ENCODE measurements at regions not wholly inside any gene's neighbourhood (a gene's known extent, or its start where the extent isn't known, plus 50 kb on each side); places are given as distances from the start of the nearest gene placed in this dataset.

DNA sequence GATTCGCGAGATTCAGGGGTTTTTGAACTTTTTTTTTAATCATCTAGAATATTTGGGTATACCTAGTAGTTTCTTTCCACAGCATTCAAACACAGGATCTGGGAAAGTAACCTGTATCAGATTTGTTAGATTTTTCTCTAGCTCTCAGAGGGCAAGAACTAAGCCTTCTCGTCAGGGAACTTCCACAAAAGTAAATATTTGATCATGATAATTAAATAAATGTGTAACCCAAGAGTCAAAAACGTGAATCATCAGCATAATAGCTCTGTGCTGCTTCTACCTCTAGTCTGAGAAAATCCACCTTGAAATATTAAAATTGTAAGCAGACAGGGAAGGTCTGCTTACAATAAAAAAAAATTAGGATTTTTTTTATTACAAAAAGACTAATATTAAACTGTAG is 225.7 kb upstream of the SPOPL start:
- no peaks in the 10 kb centered on the region for H3K79me1 ChIP-seq (ENCODE audit: low read depth, low read length)
- H4K8ac ChIP-seq (ENCODE audit: low read depth, low read length) = no peak overlapping the region
- H4K91ac ChIP-seq (ENCODE audit: low read depth, low read length, poor library complexity) = no peak overlapping the region
- no peaks in the 10 kb centered on the region for H3K27me3 ChIP-seq (ENCODE audit: control insufficient read depth in 3 of 3, insufficient read depth in 3 of 3, low read depth in 1 of 3, low read length in 3 of 3)
- H2BK120ac ChIP-seq (ENCODE audit: low read depth, low read length) = no peak overlapping the region
- H3K27ac ChIP-seq (replicated peaks; ENCODE audit: low read length) = no peak overlapping the region
- no peak overlapping the region for H3K4me2 ChIP-seq (ENCODE audit: insufficient read depth, low read length, poor library complexity, severe bottlenecking)
- no peak overlapping the region for H3K14ac ChIP-seq (ENCODE audit: low read length)
- no peak overlapping the region for H3K4ac ChIP-seq (ENCODE audit: low read length)
- H3K9me3 ChIP-seq (replicated peaks in 1 of 2; ENCODE audit: control insufficient read depth in 2 of 2, insufficient read depth in 1 of 2, low read depth in 1 of 2, low read length in 2 of 2) = no peaks in the 10 kb centered on the region
- no peak overlapping the region for H3K4me3 ChIP-seq (ENCODE audit: low read length in 2 of 2)
- WGBS, 2 donors (ENCODE audit: extremely low coverage in 2 of 2, insufficient read length in 2 of 2, insufficient replicate concordance in 1 of 2) = no CpG with 5 or more reads among the region's 4 CpGs
- no peak overlapping the region for H2AFZ ChIP-seq (ENCODE audit: low read length)
- no peak overlapping the region for H2AK5ac ChIP-seq (ENCODE audit: low read depth, low read length)
- H3K9ac ChIP-seq (ENCODE audit: low read depth, low read length, poor library complexity) = no peak overlapping the region
- H3K18ac ChIP-seq (ENCODE audit: low read length) = no peak overlapping the region
- H2BK15ac ChIP-seq (ENCODE audit: low read length) = no peak overlapping the region
- H3K36me3 ChIP-seq (replicated peaks in 1 of 2; ENCODE audit: control insufficient read depth in 2 of 2, insufficient read depth in 2 of 2, low read length in 2 of 2) = no peaks in the 10 kb centered on the region
- no peak for DNase-seq (ENCODE audit: low spot score)
- no peak overlapping the region for H2BK12ac ChIP-seq (ENCODE audit: low read length)
- no peak overlapping the region for H3K23ac ChIP-seq (ENCODE audit: low read depth, low read length, poor library complexity)
- H3K4me1 ChIP-seq (ENCODE audit: control insufficient read depth in 2 of 2, insufficient read depth in 1 of 2, low read depth in 1 of 2, low read length in 2 of 2) = peaks cover 3 to 5% of the 10 kb centered on the region in 2 donors
- no peak overlapping the region for H2BK5ac ChIP-seq (ENCODE audit: low read length)

DNA sequence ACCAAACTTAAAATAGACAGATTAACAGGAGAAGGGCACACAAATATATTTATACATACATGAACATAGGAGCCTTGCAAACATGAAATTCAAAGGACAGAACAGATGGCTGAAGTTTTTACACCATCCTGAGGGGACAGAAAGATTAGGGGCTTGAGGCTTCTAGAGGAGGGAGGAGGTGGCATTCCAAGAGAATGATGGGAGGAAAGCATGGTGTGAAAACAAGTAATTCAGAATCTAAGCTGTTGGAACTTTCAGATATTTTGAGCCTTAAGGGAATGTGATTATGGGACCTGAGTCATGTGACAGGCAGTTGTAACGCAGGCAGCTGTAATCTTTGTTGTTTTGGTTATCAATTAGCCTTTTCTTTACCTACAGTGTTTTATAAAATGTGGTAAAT is 225.2 kb upstream of the SPOPL start:
- no peak overlapping the region for H2BK120ac ChIP-seq (ENCODE audit: low read depth, low read length)
- H2BK12ac ChIP-seq (ENCODE audit: low read length) = no peak overlapping the region
- H3K4ac ChIP-seq (ENCODE audit: low read length) = no peak overlapping the region
- no peak overlapping the region for H4K8ac ChIP-seq (ENCODE audit: low read depth, low read length)
- H3K4me3 ChIP-seq (ENCODE audit: low read length in 2 of 2) = no peak overlapping the region
- H3K9ac ChIP-seq (ENCODE audit: low read depth, low read length, poor library complexity) = no peak overlapping the region
- no peaks in the 10 kb centered on the region for H3K36me3 ChIP-seq (replicated peaks in 1 of 2; ENCODE audit: control insufficient read depth in 2 of 2, insufficient read depth in 2 of 2, low read length in 2 of 2)
- no peak overlapping the region for H3K14ac ChIP-seq (ENCODE audit: low read length)
- no peak overlapping the region for H3K23ac ChIP-seq (ENCODE audit: low read depth, low read length, poor library complexity)
- H2AFZ ChIP-seq (ENCODE audit: low read length) = peak overlapping the region; percentile 71
- H3K4me2 ChIP-seq (ENCODE audit: insufficient read depth, low read length, poor library complexity, severe bottlenecking) = no peak overlapping the region
- H3K18ac ChIP-seq (ENCODE audit: low read length) = no peak overlapping the region
- no peaks in the 10 kb centered on the region for H3K27me3 ChIP-seq (ENCODE audit: control insufficient read depth in 3 of 3, insufficient read depth in 3 of 3, low read depth in 1 of 3, low read length in 3 of 3)
- no peak overlapping the region for H3K27ac ChIP-seq (replicated peaks; ENCODE audit: low read length)
- peaks cover 3 to 5% of the 10 kb centered on the region in 2 donors for H3K4me1 ChIP-seq (ENCODE audit: control insufficient read depth in 2 of 2, insufficient read depth in 1 of 2, low read depth in 1 of 2, low read length in 2 of 2)
- no peak overlapping the region for H2AK5ac ChIP-seq (ENCODE audit: low read depth, low read length)
- WGBS, 2 donors (ENCODE audit: extremely low coverage in 2 of 2, insufficient read length in 2 of 2, insufficient replicate concordance in 1 of 2) = no CpG with 5 or more reads among the region's 1 CpG
- H3K9me3 ChIP-seq (replicated peaks in 1 of 2; ENCODE audit: control insufficient read depth in 2 of 2, insufficient read depth in 1 of 2, low read depth in 1 of 2, low read length in 2 of 2) = no peaks in the 10 kb centered on the region
- H2BK15ac ChIP-seq (ENCODE audit: low read length) = no peak overlapping the region
- no peak overlapping the region for H4K91ac ChIP-seq (ENCODE audit: low read depth, low read length, poor library complexity)
- DNase-seq (ENCODE audit: low spot score) = no peak
- H2BK5ac ChIP-seq (ENCODE audit: low read length) = no peak overlapping the region
- H3K79me1 ChIP-seq (ENCODE audit: low read depth, low read length) = no peaks in the 10 kb centered on the region

DNA sequence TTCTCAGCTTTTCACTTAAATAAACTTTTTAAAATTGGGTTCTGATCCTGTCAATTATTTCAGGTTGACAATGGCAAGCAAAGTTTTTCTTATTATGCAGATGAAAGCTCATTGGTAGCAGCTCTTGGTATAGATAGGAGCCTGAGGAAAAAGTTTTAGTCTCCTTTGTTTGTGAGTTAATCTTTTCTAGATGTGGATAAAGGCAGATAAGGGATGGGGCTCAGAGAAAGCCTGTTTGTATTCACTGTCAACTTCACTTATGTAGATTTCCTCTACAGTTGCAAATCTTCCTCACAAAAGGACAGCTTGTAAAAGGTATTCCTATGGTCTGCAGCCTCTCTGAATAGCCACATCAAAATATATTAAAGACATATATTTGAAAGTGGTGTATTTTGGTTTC is 224.5 kb upstream of the SPOPL start:
- DNase-seq (ENCODE audit: low spot score) = peak; percentile 14
- H3K9ac ChIP-seq (ENCODE audit: low read depth, low read length, poor library complexity) = no peak overlapping the region
- no peak overlapping the region for H3K18ac ChIP-seq (ENCODE audit: low read length)
- H3K4ac ChIP-seq (ENCODE audit: low read length) = no peak overlapping the region
- no peak overlapping the region for H2BK120ac ChIP-seq (ENCODE audit: low read depth, low read length)
- H3K36me3 ChIP-seq (replicated peaks in 1 of 2; ENCODE audit: control insufficient read depth in 2 of 2, insufficient read depth in 2 of 2, low read length in 2 of 2) = no peaks in the 10 kb centered on the region
- H2AFZ ChIP-seq (ENCODE audit: low read length) = peak overlapping the region; percentile 71
- no peak overlapping the region for H4K8ac ChIP-seq (ENCODE audit: low read depth, low read length)
- no peak overlapping the region for H2BK15ac ChIP-seq (ENCODE audit: low read length)
- H3K27ac ChIP-seq (replicated peaks; ENCODE audit: low read length) = no peak overlapping the region
- peaks cover 3 to 5% of the 10 kb centered on the region in 2 donors for H3K4me1 ChIP-seq (ENCODE audit: control insufficient read depth in 2 of 2, insufficient read depth in 1 of 2, low read depth in 1 of 2, low read length in 2 of 2)
- H3K14ac ChIP-seq (ENCODE audit: low read length) = no peak overlapping the region
- H3K4me2 ChIP-seq (ENCODE audit: insufficient read depth, low read length, poor library complexity, severe bottlenecking) = no peak overlapping the region
- no peaks in the 10 kb centered on the region for H3K79me1 ChIP-seq (ENCODE audit: low read depth, low read length)
- no peak overlapping the region for H2BK12ac ChIP-seq (ENCODE audit: low read length)
- H2AK5ac ChIP-seq (ENCODE audit: low read depth, low read length) = no peak overlapping the region
- no peaks in the 10 kb centered on the region for H3K9me3 ChIP-seq (replicated peaks in 1 of 2; ENCODE audit: control insufficient read depth in 2 of 2, insufficient read depth in 1 of 2, low read depth in 1 of 2, low read length in 2 of 2)
- no peak overlapping the region for H3K4me3 ChIP-seq (ENCODE audit: low read length in 2 of 2)
- H3K23ac ChIP-seq (ENCODE audit: low read depth, low read length, poor library complexity) = no peak overlapping the region
- H4K91ac ChIP-seq (ENCODE audit: low read depth, low read length, poor library complexity) = no peak overlapping the region
- no peak overlapping the region for H2BK5ac ChIP-seq (ENCODE audit: low read length)
- H3K27me3 ChIP-seq (ENCODE audit: control insufficient read depth in 3 of 3, insufficient read depth in 3 of 3, low read depth in 1 of 3, low read length in 3 of 3) = no peaks in the 10 kb centered on the region

DNA sequence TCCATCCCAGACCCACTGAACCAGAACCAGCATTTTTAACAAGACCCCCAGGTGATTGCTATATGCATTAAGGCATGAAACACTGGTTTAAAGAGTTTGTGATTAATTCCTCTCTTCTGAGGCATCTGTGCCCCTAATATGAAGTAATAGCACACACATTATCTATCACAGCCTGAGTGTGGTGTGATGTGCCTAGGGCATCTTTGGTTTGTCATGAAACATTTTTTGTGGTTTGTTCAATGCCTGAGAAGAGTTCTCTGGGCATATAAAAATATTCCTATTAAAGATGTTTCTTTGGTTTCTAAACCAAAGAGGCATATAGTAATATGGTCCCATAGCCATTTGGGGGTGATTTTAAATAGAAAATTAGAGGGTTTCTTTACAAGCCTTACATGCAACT is 221.7 kb upstream of the SPOPL start:
- H3K18ac ChIP-seq (ENCODE audit: low read length) = no peak overlapping the region
- H3K4ac ChIP-seq (ENCODE audit: low read length) = no peak overlapping the region
- no peak overlapping the region for H3K14ac ChIP-seq (ENCODE audit: low read length)
- H2BK5ac ChIP-seq (ENCODE audit: low read length) = no peak overlapping the region
- no peak overlapping the region for H3K4me3 ChIP-seq (ENCODE audit: low read length in 2 of 2)
- peaks cover 3 to 5% of the 10 kb centered on the region in 2 donors for H3K4me1 ChIP-seq (ENCODE audit: control insufficient read depth in 2 of 2, insufficient read depth in 1 of 2, low read depth in 1 of 2, low read length in 2 of 2)
- no peak overlapping the region for H2AFZ ChIP-seq (ENCODE audit: low read length)
- no peak overlapping the region for H2BK15ac ChIP-seq (ENCODE audit: low read length)
- H3K79me1 ChIP-seq (ENCODE audit: low read depth, low read length) = no peaks in the 10 kb centered on the region
- no peaks in the 10 kb centered on the region for H3K9me3 ChIP-seq (replicated peaks in 1 of 2; ENCODE audit: control insufficient read depth in 2 of 2, insufficient read depth in 1 of 2, low read depth in 1 of 2, low read length in 2 of 2)
- H3K23ac ChIP-seq (ENCODE audit: low read depth, low read length, poor library complexity) = no peak overlapping the region
- no peak overlapping the region for H4K8ac ChIP-seq (ENCODE audit: low read depth, low read length)
- H2BK120ac ChIP-seq (ENCODE audit: low read depth, low read length) = no peak overlapping the region
- no peak overlapping the region for H4K91ac ChIP-seq (ENCODE audit: low read depth, low read length, poor library complexity)
- H2BK12ac ChIP-seq (ENCODE audit: low read length) = no peak overlapping the region
- no peaks in the 10 kb centered on the region for H3K27me3 ChIP-seq (ENCODE audit: control insufficient read depth in 3 of 3, insufficient read depth in 3 of 3, low read depth in 1 of 3, low read length in 3 of 3)
- no peaks in the 10 kb centered on the region for H3K36me3 ChIP-seq (replicated peaks in 1 of 2; ENCODE audit: control insufficient read depth in 2 of 2, insufficient read depth in 2 of 2, low read length in 2 of 2)
- no peak overlapping the region for H3K27ac ChIP-seq (replicated peaks; ENCODE audit: low read length)
- H3K4me2 ChIP-seq (ENCODE audit: insufficient read depth, low read length, poor library complexity, severe bottlenecking) = no peak overlapping the region
- no peak overlapping the region for H2AK5ac ChIP-seq (ENCODE audit: low read depth, low read length)
- H3K9ac ChIP-seq (ENCODE audit: low read depth, low read length, poor library complexity) = no peak overlapping the region
- no peak for DNase-seq (ENCODE audit: low spot score)

Data from neuronal stem cell (in vitro differentiated cells).